Spleen (tissue), 11 donors: ENCODE measurements at regions not wholly inside any gene's neighbourhood (a gene's known extent, or its start where the extent isn't known, plus 50 kb on each side); places are given as distances from the start of the nearest gene placed in this dataset.

Experiments
- DNase-seq: peaks from one replicate; pipeline ENCODE4 v3.0.0-alpha.2; 2020
- H3K27ac ChIP-seq, 8 donors: fragments of 200-600 bp; sonication (generic) in 7 of 8; 1 replicate in 4 of 8; 2 replicates in 4 of 8; pipeline versions ENCODE4 v1.5.0 to v1.8.0; 2016 to 2021; ENCODE audit warnings: inconsistent platforms in 4 of 8, mild to moderate bottlenecking in 4 of 8, moderate library complexity in 1 of 8
- H3K27me3 ChIP-seq, 7 donors: fragments of 200-600 bp; sonication (generic) in 6 of 7; replicated peaks in 1 of 7; 1 replicate in 4 of 7; 2 replicates in 3 of 7; pipeline versions ENCODE4 v1.5.0 to v1.8.0; 2016 to 2021; ENCODE audit warnings: inconsistent platforms in 3 of 7, mild to moderate bottlenecking in 1 of 7
- H3K36me3 ChIP-seq, 6 donors: fragments of 200-600 bp; sonication (generic) in 5 of 6; 1 replicate in 4 of 6; 2 replicates in 2 of 6; pipeline versions ENCODE4 v1.5.0 to v1.8.0; 2016 to 2021; ENCODE audit warnings: inconsistent platforms in 2 of 6
- H3K4me1 ChIP-seq, 6 donors: fragments of 200-600 bp; sonication (generic) in 5 of 6; 1 replicate in 3 of 6; 2 replicates in 3 of 6; pipeline versions ENCODE4 v1.5.0 to v1.8.0; 2016 to 2021; ENCODE audit warnings: inconsistent platforms in 3 of 6
- H3K4me3 ChIP-seq, 8 donors: fragments of 200-600 bp; sonication (generic) in 7 of 8; 1 replicate in 4 of 8; 2 replicates in 4 of 8; pipeline versions ENCODE4 v1.5.0 to v1.8.0; 2016 to 2021; ENCODE audit warnings: inconsistent platforms in 4 of 8, mild to moderate bottlenecking in 4 of 8, moderate library complexity in 2 of 8
- H3K9me3 ChIP-seq, 8 donors: fragments of 200-600 bp; sonication (generic) in 7 of 8; 1 replicate in 4 of 8; 2 replicates in 4 of 8; pipeline versions ENCODE4 v1.5.0 to v1.8.0; 2016 to 2021; ENCODE audit warnings: inconsistent platforms in 4 of 8
- POLR2A ChIP-seq, 3 donors: fragments of 450-650 bp; IDR thresholded peaks; one replicate each; pipeline ENCODE4 v1.5.1; 2017; ENCODE audit warnings: antibody characterized with exemption in 3 of 3, mild to moderate bottlenecking in 1 of 3
- POLR2AphosphoS5 ChIP-seq, 3 donors: sonication (generic); formaldehyde crosslinking; IDR thresholded peaks; one replicate each; pipeline ENCODE4 v1.5.1; 2017; ENCODE audit warnings: antibody characterized with exemption in 3 of 3
- WGBS, 5 donors: extraction: QIAGEN DNeasy Blood & Tissue Kit in 3 of 5; methylation state at CpG; one replicate each; pipeline versions ENCODE4 v1.1.5 to v1.1.7; 2013 to 2018; 5-methylcytosine and 5-hydroxymethylcytosine counted together
- intact Hi-C: fragments of 100-400 bp; cut with DNase I; formaldehyde crosslinking; loops from one replicate; pipeline ENCODE4 v1.15.0; 2023; ENCODE audit warnings: low total_unique reads
- TF ChIP-seq, protein P1 (sequence below), 11 experiments: fragments of 200-600 bp in 7 of 11; fragments of 450-650 bp in 4 of 11; sonication (generic) in 4 of 11; IDR thresholded peaks in 8 of 11; conservative IDR thresholded peaks in 3 of 11; 1 replicate in 7 of 11; 2 replicates in 4 of 11; pipeline versions ENCODE4 v1.4.0 to v1.8.0; 2016 to 2021; ENCODE audit warnings: antibody characterized with exemption in 11 of 11, inconsistent platforms in 4 of 11, mild to moderate bottlenecking in 1 of 11
- donor health status: healthy with polysubstance abuse.
- donor health status: DM: no; HTN: no; CAD: no; lungs with moderate emphysema.
- donor health status: DM: no; HTN: no; CAD: no.
- donor health status: Bipolar disorder and iron deficiency.
- donor health status: healthy.
- donor health status: DM: no; HTN: no; CAD: no.
- donor health status: DM: yes; HTN: yes; CAD: no.

DNA sequence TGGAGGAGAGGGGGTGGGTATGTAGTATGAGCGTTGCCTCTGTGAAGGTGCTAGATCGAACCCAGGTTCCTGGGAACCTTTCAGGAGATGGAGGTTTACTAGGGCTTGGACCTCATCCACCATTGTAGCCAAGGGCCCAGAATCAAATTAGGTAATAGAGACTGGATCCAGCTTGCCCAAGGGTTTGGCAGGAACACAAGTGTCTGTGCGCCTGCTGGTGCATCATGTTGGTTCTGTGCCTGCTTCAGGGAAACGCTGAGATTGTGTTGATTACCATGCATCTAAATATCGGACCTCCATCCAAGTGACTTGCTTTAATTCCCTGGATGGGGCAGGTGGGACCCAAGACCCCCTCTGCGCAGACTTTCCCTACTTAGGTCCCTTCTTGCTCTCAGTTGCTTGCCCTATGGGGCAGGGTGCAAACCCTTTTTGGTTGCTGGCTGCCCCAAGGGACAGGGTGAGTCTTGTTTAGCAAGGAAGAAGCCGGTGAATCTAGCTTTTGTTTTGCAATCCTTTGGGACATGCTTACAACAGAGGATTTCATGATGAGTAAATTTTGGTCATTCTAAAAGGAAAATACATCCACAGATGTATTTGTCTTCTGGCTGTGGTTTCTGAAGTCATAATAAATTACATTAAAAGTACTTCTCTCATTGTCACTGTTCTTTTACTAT lies 189.8 kb upstream of the PRICKLE1 start:
- no peaks in the 10 kb centered on the region for H3K36me3 ChIP-seq
- intact Hi-C loops, result no loop called here
- no peak overlapping the region for H3K4me3 ChIP-seq
- TF ChIP-seq POLR2AphosphoS5 (IDR thresholded peaks at IDR 0.05) (no peak), POLR2A (IDR thresholded peaks at IDR 0.05) (no peak)
- TF ChIP-seq, protein P1, sequence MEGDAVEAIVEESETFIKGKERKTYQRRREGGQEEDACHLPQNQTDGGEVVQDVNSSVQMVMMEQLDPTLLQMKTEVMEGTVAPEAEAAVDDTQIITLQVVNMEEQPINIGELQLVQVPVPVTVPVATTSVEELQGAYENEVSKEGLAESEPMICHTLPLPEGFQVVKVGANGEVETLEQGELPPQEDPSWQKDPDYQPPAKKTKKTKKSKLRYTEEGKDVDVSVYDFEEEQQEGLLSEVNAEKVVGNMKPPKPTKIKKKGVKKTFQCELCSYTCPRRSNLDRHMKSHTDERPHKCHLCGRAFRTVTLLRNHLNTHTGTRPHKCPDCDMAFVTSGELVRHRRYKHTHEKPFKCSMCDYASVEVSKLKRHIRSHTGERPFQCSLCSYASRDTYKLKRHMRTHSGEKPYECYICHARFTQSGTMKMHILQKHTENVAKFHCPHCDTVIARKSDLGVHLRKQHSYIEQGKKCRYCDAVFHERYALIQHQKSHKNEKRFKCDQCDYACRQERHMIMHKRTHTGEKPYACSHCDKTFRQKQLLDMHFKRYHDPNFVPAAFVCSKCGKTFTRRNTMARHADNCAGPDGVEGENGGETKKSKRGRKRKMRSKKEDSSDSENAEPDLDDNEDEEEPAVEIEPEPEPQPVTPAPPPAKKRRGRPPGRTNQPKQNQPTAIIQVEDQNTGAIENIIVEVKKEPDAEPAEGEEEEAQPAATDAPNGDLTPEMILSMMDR (IDR thresholded peaks at IDR 0.05 in 8 of 11, conservative IDR thresholded peaks at IDR 0.05 in 3 of 11), result no peak
- H3K4me1 ChIP-seq, result no peaks in the 10 kb centered on the region
- H3K27ac ChIP-seq, result no peak overlapping the region
- H3K9me3 ChIP-seq, result no peaks in the 10 kb centered on the region
- no peaks in the 10 kb centered on the region for H3K27me3 ChIP-seq
- WGBS, 5 donors, result 84 to 91% (median 89%) methylated on average over 7 of the region's 7 CpGs
- no peak for DNase-seq

GRCh38 chr12:42776396-42776795 lies 186.8 kb upstream of the PRICKLE1 start:
- no peaks in the 10 kb centered on the region for H3K4me1 ChIP-seq
- intact Hi-C loops, result no loop called here
- H3K27me3 ChIP-seq, result no peaks in the 10 kb centered on the region
- 71 to 78% (median 75%) methylated on average over 9 of the region's 9 CpGs for WGBS, 5 donors
- no peaks in the 10 kb centered on the region for H3K36me3 ChIP-seq
- DNase-seq, result no peak
- H3K4me3 ChIP-seq, result no peak overlapping the region
- TF ChIP-seq POLR2A (IDR thresholded peaks at IDR 0.05), result no peak
- TF ChIP-seq, protein P1 (IDR thresholded peaks at IDR 0.05 in 8 of 11, conservative IDR thresholded peaks at IDR 0.05 in 3 of 11), result no peak
- TF ChIP-seq POLR2AphosphoS5 (IDR thresholded peaks at IDR 0.05), result no peak
- no peak overlapping the region for H3K27ac ChIP-seq
- H3K9me3 ChIP-seq, result peaks cover 0 to 12% (median 6%) of the 10 kb centered on the region in 8 donors

- no peak for DNase-seq
- H3K4me1 ChIP-seq, result no peaks in the 10 kb centered on the region
- H3K9me3 ChIP-seq, result peaks cover 0 to 14% (median 6%) of the 10 kb centered on the region in 8 donors
- no peak for TF ChIP-seq POLR2A (IDR thresholded peaks at IDR 0.05)
- TF ChIP-seq, protein P1 (IDR thresholded peaks at IDR 0.05 in 8 of 11, conservative IDR thresholded peaks at IDR 0.05 in 3 of 11), result no peak
- no peak for TF ChIP-seq POLR2AphosphoS5 (IDR thresholded peaks at IDR 0.05)
- no peak overlapping the region for H3K4me3 ChIP-seq
- no peaks in the 10 kb centered on the region for H3K36me3 ChIP-seq
- WGBS, 5 donors, result 92 to 97% (median 94%) methylated on average over 3 of the region's 3 CpGs
- H3K27me3 ChIP-seq, result no peaks in the 10 kb centered on the region
- H3K27ac ChIP-seq, result no peak overlapping the region
- intact Hi-C loops, result no loop called here
Measured at GRCh38 chr12:42774238-42774637, 184.7 kb upstream of the PRICKLE1 start.

DNA sequence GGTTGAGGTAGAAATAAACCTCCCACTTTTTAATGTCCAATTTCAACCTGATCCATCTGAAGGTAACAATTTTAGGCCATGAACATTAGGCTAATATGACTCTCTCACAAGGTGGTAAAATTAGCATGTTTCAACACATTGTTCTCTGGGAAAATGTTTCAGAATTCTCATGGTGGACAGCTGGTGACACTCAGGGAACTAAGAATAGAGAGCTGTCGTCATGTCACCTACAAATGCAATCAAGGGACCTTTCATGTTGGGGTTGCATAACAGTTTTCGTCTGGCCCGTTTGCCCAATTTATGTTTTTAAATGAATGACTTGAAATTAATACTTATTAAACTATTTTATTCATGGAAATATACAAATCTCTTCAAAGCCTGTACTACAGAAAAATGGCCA lies 180.7 kb upstream of the PRICKLE1 start:
- no peak for DNase-seq
- no peak for TF ChIP-seq POLR2A (IDR thresholded peaks at IDR 0.05)
- TF ChIP-seq, protein P1 (IDR thresholded peaks at IDR 0.05 in 8 of 11, conservative IDR thresholded peaks at IDR 0.05 in 3 of 11), result no peak
- no peak for TF ChIP-seq POLR2AphosphoS5 (IDR thresholded peaks at IDR 0.05)
- Histone ChIP-seq H3K9me3 (peaks cover 0 to 14% (median 6%) of the 10 kb centered on the region in 8 donors), H3K36me3 (no peaks in the 10 kb centered on the region), H3K27me3 (no peaks in the 10 kb centered on the region), H3K4me1 (no peaks in the 10 kb centered on the region), H3K4me3 (no peak overlapping the region), H3K27ac (no peak overlapping the region)
- whole genome bisulfite sequencing, 5 donors, result 76 to 89% (median 85%) methylated on average over 3 of the region's 3 CpGs
- intact Hi-C loops, result no loop called here
